SKM-1 treated with dmso at 0.1 percent for 144 hours (cell line): ENCODE measurements at regions not wholly inside any gene's neighbourhood (a gene's known extent, or its start where the extent isn't known, plus 50 kb on each side); places are given as distances from the start of the nearest gene placed in this dataset.

Experiments used
- DNase-seq: peaks from one replicate; lab custom pipeline; 2025; ENCODE audit not compliant: unreplicated experiment; lab: John Stamatoyannopoulos, UW

- no peak for DNase-seq
Measured at GRCh38 chr2:187139469-187139868, 290.5 kb upstream of the ZSWIM2 start.

- DNase-seq = no peak
Measured at GRCh38 chr2:187138265-187138664, 289.3 kb upstream of the ZSWIM2 start.

- no peak for DNase-seq
Measured at GRCh38 chr2:187136646-187137045, 287.7 kb upstream of the ZSWIM2 start.

GRCh38 chr2:187134306-187134705, 285.3 kb upstream of the ZSWIM2 start:
- DNase-seq = no peak

GRCh38 chr2:187129868-187130267, 280.9 kb upstream of the ZSWIM2 start:
- DNase-seq = no peak

GRCh38 chr2:187129306-187129705, 280.3 kb upstream of the ZSWIM2 start:
- no peak for DNase-seq

- DNase-seq = no peak
Measured at GRCh38 chr2:187126247-187127005, 277.5 kb upstream of the ZSWIM2 start.

GRCh38 chr2:187125318-187125717, 276.3 kb upstream of the ZSWIM2 start:
- DNase-seq = no peak

- DNase-seq = no peak
Measured at GRCh38 chr2:187124529-187124928, 275.6 kb upstream of the ZSWIM2 start.

- no peak for DNase-seq
Measured at GRCh38 chr2:187118331-187119099, 269.5 kb upstream of the ZSWIM2 start.

- no peak for DNase-seq
Measured at GRCh38 chr2:187117483-187117882, 268.5 kb upstream of the ZSWIM2 start.

GRCh38 chr2:187115627-187116026, 266.7 kb upstream of the ZSWIM2 start:
- DNase-seq = no peak

- DNase-seq = no peak
Measured at GRCh38 chr2:187107001-187107400, 258.0 kb upstream of the ZSWIM2 start.

GRCh38 chr2:187105218-187105617, 256.2 kb upstream of the ZSWIM2 start:
- DNase-seq = no peak

GRCh38 chr2:187102381-187102780, 253.4 kb upstream of the ZSWIM2 start:
- DNase-seq = no peak

- DNase-seq = no peak
Measured at GRCh38 chr2:187098154-187098553, 249.2 kb upstream of the ZSWIM2 start.

- no peak for DNase-seq
Measured at GRCh38 chr2:187093771-187094412, 244.9 kb upstream of the ZSWIM2 start.

- no peak for DNase-seq
Measured at GRCh38 chr2:187091664-187092063, 242.7 kb upstream of the ZSWIM2 start.

GRCh38 chr2:187084524-187084923, 235.6 kb upstream of the ZSWIM2 start:
- DNase-seq = no peak

GRCh38 chr2:187081461-187081860, 232.5 kb upstream of the ZSWIM2 start:
- no peak for DNase-seq

GRCh38 chr2:187079901-187080300, 230.9 kb upstream of the ZSWIM2 start:
- no peak for DNase-seq

- no peak for DNase-seq
Measured at GRCh38 chr2:187078297-187078696, 229.3 kb upstream of the ZSWIM2 start.
